NCI-H1694 (cell line): ENCODE measurements at regions not wholly inside any gene's neighbourhood (a gene's known extent, or its start where the extent isn't known, plus 50 kb on each side); places are given as distances from the start of the nearest gene placed in this dataset.
"Not testable (repeated sequence)": the region's sequence is repeated elsewhere in the genome, so short reads cannot be mapped to it uniquely, and the experiment has no call there.

Experiments used
- DNase-seq: peaks from one replicate; lab custom pipeline; 2025; lab: John Stamatoyannopoulos, UW

DNA sequence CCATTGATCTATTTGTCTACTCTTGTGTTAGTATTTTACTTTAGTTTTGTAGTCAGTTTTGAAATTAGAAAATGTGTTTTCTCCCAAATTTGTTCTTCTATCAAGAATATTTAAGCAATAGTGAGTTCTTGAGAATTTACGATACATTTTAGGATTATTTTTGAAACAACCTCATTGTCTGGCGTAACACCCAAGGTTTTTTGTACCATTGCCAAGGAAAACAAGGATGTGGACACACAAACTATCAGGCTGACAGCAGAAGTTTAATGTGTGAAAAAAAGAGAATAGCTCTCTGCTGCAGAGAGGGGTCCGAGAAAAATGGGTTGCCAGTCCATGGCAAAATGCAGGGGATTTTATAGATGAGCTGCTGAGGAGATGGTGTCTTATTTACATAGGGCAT lies 865.1 kb upstream of the CNTN5 start:
- no peak for DNase-seq

GRCh38 chr11:98177925-98178324 lies 842.8 kb upstream of the CNTN5 start:
- no peak for DNase-seq

DNA sequence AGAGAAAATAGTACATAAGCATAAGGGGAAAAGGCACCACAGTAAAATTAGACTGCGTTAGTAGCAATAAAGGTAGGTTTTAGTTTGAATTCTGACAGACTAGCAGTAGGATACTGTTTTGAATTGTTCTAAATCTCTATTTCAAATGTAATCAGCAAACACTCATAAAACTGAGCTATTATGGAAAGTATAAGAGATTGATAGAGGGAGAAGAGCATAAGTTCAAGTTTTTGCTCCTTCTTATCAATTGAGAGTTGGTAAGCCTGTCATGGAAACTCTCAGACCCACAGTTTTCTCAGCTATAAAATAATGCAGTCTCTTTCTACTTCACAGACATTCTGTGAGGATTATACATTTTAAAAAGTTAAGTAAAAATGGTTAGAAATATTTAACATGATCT lies 840.2 kb upstream of the CNTN5 start:
- no peak for DNase-seq

GRCh38 chr11:98180921-98181320 lies 839.8 kb upstream of the CNTN5 start:
- DNase-seq, result no peak

GRCh38 chr11:98183034-98183433 lies 837.7 kb upstream of the CNTN5 start:
- DNase-seq, result no peak

DNA sequence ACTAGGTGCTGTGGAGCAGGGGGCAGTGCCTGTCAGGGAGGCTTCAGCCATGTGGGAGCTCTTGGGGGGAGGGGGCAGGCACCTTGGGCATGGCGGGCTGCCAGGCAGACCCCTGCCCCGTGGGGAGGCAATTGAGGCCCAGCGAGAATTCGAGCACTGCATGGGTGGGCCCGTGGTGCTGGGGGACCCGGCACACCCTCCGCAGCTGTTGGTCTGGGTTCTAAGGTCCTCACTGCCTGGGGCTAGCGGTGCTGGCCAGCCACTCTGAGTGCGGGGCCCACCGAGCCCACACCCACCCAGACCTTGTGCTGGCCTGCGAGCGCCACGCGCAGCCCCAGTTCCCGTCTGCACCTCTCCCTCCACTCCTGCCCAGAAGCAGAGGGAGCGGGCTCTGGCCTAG lies 835.5 kb upstream of the CNTN5 start:
- DNase-seq, result no peak

DNA sequence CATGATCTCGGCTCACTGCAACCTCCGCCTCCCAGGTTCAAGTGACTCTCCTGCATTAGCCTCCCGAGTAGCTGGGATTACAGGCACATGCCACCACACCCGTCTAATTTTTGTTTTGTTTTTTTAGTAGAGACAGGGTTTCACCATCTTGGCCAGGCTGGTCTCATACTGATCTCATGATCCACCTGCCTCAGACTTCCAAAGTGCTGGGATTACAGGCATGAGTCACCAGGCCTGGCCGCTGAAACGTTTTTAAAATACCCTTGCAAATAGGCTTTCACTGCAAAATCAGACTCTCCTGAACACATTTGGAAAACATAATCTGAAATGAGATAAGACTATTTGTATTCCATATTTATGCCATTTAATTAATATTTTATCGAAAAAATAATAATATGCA lies 826.1 kb upstream of the CNTN5 start:
- DNase-seq, result no peak

DNA sequence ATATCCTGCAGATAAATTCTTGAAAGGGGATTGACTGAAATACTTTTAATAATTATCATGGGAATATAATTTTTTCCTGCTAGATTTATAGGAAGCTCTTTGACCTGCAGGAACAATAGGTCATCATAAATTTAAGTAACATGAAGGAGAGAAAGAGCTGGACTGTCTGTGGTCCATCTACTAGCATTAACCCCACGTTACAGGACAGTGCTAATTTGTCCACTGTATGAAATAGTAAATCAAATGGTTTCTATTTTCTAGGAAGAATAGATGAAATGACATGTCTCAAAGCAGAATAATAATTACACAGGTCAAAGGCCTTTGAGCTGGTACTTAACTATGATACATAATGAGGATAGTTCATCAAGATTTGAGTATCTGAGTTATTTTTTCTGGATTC lies 825.4 kb upstream of the CNTN5 start:
- DNase-seq, result no peak

GRCh38 chr11:98207086-98207485 lies 813.7 kb upstream of the CNTN5 start:
- no peak for DNase-seq

GRCh38 chr11:98227278-98227677 lies 793.5 kb upstream of the CNTN5 start:
- DNase-seq, result no peak

DNA sequence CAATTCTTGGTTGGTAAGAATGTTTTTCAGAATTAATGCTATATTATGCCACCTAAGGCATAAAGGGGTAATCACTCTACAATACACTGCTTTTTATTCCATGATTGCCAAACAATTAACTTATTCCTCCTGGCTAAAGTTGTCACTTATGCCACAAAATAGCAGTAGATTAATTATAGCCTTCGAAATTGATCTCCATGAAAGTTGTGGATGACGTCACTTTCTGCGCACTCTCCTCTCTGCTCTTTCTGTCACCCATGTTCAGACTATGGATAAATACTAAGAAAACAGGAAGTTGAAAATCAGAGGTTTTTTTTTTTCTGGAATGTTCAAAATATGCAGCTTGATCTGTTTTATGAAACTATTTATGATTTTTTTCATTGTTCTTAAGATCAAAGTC lies 790.1 kb upstream of the CNTN5 start:
- DNase-seq, result no peak

DNA sequence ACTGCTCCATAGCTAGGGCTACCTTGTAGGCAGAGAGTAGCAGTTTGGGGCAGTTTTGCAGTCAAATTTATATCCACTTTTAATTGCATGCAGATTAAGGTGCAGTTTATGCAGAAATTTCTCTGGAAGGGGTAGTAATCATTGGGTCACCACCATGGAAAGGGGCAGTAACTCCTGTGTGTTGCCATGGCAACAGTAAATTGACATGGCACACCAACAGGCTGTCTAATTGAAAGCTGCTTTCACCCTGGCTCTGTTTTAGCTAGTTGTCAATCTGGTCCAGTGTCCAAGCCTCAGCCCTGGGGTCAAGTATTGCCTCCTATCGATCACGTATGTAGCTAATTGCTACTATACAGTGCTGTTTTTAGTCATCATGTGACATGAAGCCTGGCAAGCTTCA lies 786.1 kb upstream of the CNTN5 start:
- no peak for DNase-seq

- no peak for DNase-seq
Observed at GRCh38 chr11:98243897-98244296, 776.9 kb upstream of the CNTN5 start.

GRCh38 chr11:98260983-98261382 lies 759.8 kb upstream of the CNTN5 start:
- DNase-seq, result no peak

DNA sequence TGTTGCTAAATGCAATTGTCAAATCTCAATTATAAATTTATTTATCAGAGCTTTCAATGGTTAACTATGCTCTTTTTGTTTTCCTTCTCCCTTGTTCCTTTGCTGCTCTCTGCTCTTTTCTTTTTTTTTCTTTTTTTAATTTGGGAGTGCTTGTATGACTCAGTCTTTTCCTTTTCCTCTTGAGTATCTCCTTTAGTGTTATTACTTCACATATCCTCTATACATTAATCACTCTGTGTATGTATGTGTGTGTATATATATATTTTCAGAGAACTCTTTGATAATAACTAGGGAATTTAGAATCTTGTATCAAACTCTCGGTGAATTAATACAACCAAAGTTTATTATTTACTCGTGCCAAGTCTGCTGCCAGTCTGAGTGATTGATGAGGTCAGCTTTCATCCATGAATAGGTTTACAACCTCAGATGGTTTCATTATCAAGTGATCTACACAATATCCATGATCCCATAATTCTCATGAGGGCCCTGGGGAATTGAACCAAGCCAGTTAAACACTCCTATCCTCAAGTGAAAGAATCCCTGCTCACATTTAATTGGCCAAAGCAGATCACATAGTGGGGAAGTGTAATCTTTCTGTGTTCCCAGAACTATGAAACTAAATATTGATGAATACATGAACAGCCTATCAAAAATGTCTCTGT lies 743.4 kb upstream of the CNTN5 start:
- no peak for DNase-seq

GRCh38 chr11:98289617-98290263 lies 731.0 kb upstream of the CNTN5 start:
- DNase-seq, result no peak

- DNase-seq, result no peak
Observed at GRCh38 chr11:98296091-98296880, 724.5 kb upstream of the CNTN5 start.

GRCh38 chr11:98300719-98301118 lies 720.0 kb upstream of the CNTN5 start:
- DNase-seq, result no peak

DNA sequence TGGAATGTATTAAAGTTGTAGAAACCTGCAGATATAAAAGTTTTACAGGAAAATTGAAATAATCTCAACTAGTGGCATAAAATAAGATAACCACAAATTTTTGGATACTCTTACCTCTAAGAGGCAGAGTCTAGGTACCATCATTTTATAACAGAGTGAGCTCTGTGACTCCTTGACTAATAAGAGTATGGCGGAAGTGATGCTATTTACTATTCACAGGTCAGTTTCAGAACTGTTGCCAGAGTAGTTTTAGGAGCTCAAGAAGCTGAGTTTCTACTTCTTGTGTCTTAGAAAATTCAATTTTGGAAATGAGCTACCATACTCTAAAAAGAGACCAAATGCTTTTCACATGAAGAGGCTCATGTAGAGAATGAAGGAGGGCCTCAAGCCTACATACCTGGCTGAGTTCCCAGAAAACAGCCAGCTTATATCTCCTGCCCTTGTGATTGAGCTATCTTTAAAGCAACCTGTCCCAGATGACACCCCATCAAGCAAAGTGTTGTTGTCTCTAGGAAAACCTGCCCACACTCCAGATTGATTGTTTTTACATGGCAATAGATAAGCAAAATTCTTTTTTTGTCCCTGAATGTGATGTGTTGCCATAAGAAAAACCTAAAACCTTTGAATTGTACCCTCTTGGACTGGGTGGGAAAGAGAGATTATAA lies 712.8 kb upstream of the CNTN5 start:
- no peak for DNase-seq

DNA sequence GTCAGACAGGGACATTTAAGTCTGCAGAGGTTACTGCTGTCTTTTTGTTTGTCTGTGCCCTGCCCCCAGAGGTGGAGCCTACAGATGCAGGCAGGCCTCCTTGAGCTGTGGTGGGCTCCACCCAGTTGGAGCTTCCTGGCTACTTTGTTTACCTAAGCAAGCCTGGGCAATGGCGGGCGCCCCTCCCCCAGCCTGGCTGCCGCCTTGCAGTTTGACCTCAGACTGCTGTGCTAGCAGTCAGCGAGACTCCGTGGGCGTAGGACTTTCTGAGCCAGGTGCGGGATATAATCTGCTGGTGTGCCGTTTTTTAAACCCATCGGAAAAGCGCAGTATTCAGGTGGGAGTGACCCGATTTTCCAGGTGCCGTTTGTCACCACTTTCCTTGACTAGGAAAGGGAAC lies 690.4 kb upstream of the CNTN5 start:
- DNase-seq, result not testable (repeated sequence)

GRCh38 chr11:98358551-98358950 lies 662.2 kb upstream of the CNTN5 start:
- no peak for DNase-seq

DNA sequence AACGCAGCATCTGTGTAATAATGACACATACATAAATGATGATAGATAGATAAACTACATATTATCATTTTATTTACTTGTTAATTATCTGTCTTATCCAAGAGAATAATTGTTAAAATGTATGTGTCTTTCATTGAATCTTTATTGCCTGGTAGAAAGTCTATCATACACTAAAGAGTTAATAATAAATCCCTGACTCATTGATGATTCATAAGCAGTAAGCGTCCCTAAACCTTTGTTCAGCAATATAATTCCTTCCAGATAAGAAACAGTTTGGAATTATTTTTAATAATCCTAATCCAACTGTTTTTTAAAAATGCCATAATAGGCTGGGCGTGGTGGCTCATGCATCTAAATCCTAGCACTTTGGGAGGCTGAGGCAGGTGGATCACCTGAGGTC lies 655.6 kb upstream of the CNTN5 start:
- DNase-seq, result no peak

- no peak for DNase-seq
Observed at GRCh38 chr11:98365941-98366340, 654.8 kb upstream of the CNTN5 start.
